OCI-LY1 (cell line): ENCODE measurements at regions not wholly inside any gene's neighbourhood (a gene's known extent, or its start where the extent isn't known, plus 50 kb on each side); places are given as distances from the start of the nearest gene placed in this dataset.

ENCODE experiments used
- CTCF ChIP-seq: fragments of 200-600 bp; sonication (generic), shearing (Covaris generic); IDR thresholded peaks from 2 replicates; pipeline ENCODE4 v1.5.1; 2017; ENCODE audit warnings: mild to moderate bottlenecking, antibody characterized with exemption, low read length, moderate library complexity, mixed read lengths
- EZH2 ChIP-seq: fragments of 200-600 bp; sonication (generic), shearing (Covaris generic); IDR thresholded peaks from 2 replicates; pipeline ENCODE4 v1.8.0; 2017; ENCODE audit warnings: borderline replicate concordance, mixed run types, mild to moderate bottlenecking, antibody characterized with exemption, low read length, moderate library complexity, mixed read lengths

GRCh38 chr12:20003252-20003651 lies 365.1 kb upstream of the PDE3A start:
- TF ChIP-seq CTCF (no peak), EZH2 (no peak)
